ENCODE measurements at regions not wholly inside any gene's neighbourhood (a gene's known extent, or its start where the extent isn't known, plus 50 kb on each side); places are given as distances from the start of the nearest gene placed in this dataset.
"Not testable (repeated sequence)": the region's sequence is repeated elsewhere in the genome, so short reads cannot be mapped to it uniquely, and the experiment has no call there.

GRCh38 chrX:34716302-34716701 lies 59.2 kb upstream of the TMEM47 start:
- no peak for DNase-seq (ENCODE audit: low read depth)

- DNase-seq (ENCODE audit: low read depth), result no peak
Observed at GRCh38 chrX:34734383-34734782, 77.3 kb upstream of the TMEM47 start.

- DNase-seq (ENCODE audit: low read depth), result no peak
Observed at GRCh38 chrX:34744521-34744920, 87.4 kb upstream of the TMEM47 start.

- DNase-seq (ENCODE audit: low read depth), result no peak
Observed at GRCh38 chrX:34749896-34750295, 92.8 kb upstream of the TMEM47 start.

GRCh38 chrX:34764852-34765361 lies 107.8 kb upstream of the TMEM47 start:
- DNase-seq (ENCODE audit: low read depth), result no peak

GRCh38 chrX:34768290-34768689 lies 111.2 kb upstream of the TMEM47 start:
- no peak for DNase-seq (ENCODE audit: low read depth)

- DNase-seq (ENCODE audit: low read depth), result no peak
Observed at GRCh38 chrX:34770511-34770910, 113.4 kb upstream of the TMEM47 start.

- peak; percentile 49 for DNase-seq (ENCODE audit: low read depth)
Observed at GRCh38 chrX:34778916-34779315, 121.8 kb upstream of the TMEM47 start.

- DNase-seq (ENCODE audit: low read depth), result no peak
Observed at GRCh38 chrX:34790026-34790425, 132.9 kb upstream of the TMEM47 start.

- no peak for DNase-seq (ENCODE audit: low read depth)
Observed at GRCh38 chrX:34805951-34806350, 136.6 kb upstream of the FAM47B start.

- no peak for DNase-seq (ENCODE audit: low read depth)
Observed at GRCh38 chrX:34809096-34809495, 133.5 kb upstream of the FAM47B start.

GRCh38 chrX:34810364-34810763 lies 132.2 kb upstream of the FAM47B start:
- no peak for DNase-seq (ENCODE audit: low read depth)

GRCh38 chrX:34810916-34811315 lies 131.7 kb upstream of the FAM47B start:
- DNase-seq (ENCODE audit: low read depth), result no peak

- DNase-seq (ENCODE audit: low read depth), result no peak
Observed at GRCh38 chrX:34813618-34814017, 129.0 kb upstream of the FAM47B start.

- DNase-seq (ENCODE audit: low read depth), result no peak
Observed at GRCh38 chrX:34826964-34827363, 115.6 kb upstream of the FAM47B start.

- no peak for DNase-seq (ENCODE audit: low read depth)
Observed at GRCh38 chrX:34839451-34839850, 103.1 kb upstream of the FAM47B start.

- DNase-seq (ENCODE audit: low read depth), result not testable (repeated sequence)
Observed at GRCh38 chrX:34841205-34841604, 101.4 kb upstream of the FAM47B start.

GRCh38 chrX:34848281-34848680 lies 94.3 kb upstream of the FAM47B start:
- no peak for DNase-seq (ENCODE audit: low read depth)

GRCh38 chrX:34849371-34849770 lies 93.2 kb upstream of the FAM47B start:
- no peak for DNase-seq (ENCODE audit: low read depth)

- DNase-seq (ENCODE audit: low read depth), result no peak
Observed at GRCh38 chrX:34859191-34859590, 83.4 kb upstream of the FAM47B start.

- no peak for DNase-seq (ENCODE audit: low read depth)
Observed at GRCh38 chrX:34863906-34864305, 78.7 kb upstream of the FAM47B start.

- no peak for DNase-seq (ENCODE audit: low read depth)
Observed at GRCh38 chrX:34866646-34867045, 76.0 kb upstream of the FAM47B start.

GRCh38 chrX:34868633-34869032 lies 74.0 kb upstream of the FAM47B start:
- no peak for DNase-seq (ENCODE audit: low read depth)

GRCh38 chrX:34873500-34874225 lies 68.9 kb upstream of the FAM47B start:
- DNase-seq (ENCODE audit: low read depth), result no peak
